ENCODE measurements at regions not wholly inside any gene's neighbourhood (a gene's known extent, or its start where the extent isn't known, plus 50 kb on each side); places are given as distances from the start of the nearest gene placed in this dataset.

- peak; percentile 8 for DNase-seq (ENCODE audit: low spot score)
Observed at GRCh38 chr2:21438949-21439348, 315.2 kb downstream of the TDRD15 start.

GRCh38 chr2:21441442-21441841 is 317.7 kb downstream of the TDRD15 start:
- DNase-seq (ENCODE audit: low spot score) = no peak

GRCh38 chr2:21443494-21444105 is 319.8 kb downstream of the TDRD15 start:
- DNase-seq (ENCODE audit: low spot score) = no peak

GRCh38 chr2:21449881-21450280 is 326.1 kb downstream of the TDRD15 start:
- no peak for DNase-seq (ENCODE audit: low spot score)

- no peak for DNase-seq (ENCODE audit: low spot score)
Observed at GRCh38 chr2:21451403-21451802, 327.6 kb downstream of the TDRD15 start.

GRCh38 chr2:21452263-21452662 is 328.5 kb downstream of the TDRD15 start:
- no peak for DNase-seq (ENCODE audit: low spot score)

- DNase-seq (ENCODE audit: low spot score) = no peak
Observed at GRCh38 chr2:21452678-21453077, 328.9 kb downstream of the TDRD15 start.

- DNase-seq (ENCODE audit: low spot score) = no peak
Observed at GRCh38 chr2:21453723-21454450, 330.1 kb downstream of the TDRD15 start.

GRCh38 chr2:21454839-21455238 is 331.1 kb downstream of the TDRD15 start:
- DNase-seq (ENCODE audit: low spot score) = no peak

- no peak for DNase-seq (ENCODE audit: low spot score)
Observed at GRCh38 chr2:21461754-21462240, 338.0 kb downstream of the TDRD15 start.

- no peak for DNase-seq (ENCODE audit: low spot score)
Observed at GRCh38 chr2:21466341-21466927, 342.7 kb downstream of the TDRD15 start.

- no peak for DNase-seq (ENCODE audit: low spot score)
Observed at GRCh38 chr2:21467280-21467818, 343.6 kb downstream of the TDRD15 start.

- DNase-seq (ENCODE audit: low spot score) = no peak
Observed at GRCh38 chr2:21467910-21468309, 344.1 kb downstream of the TDRD15 start.

- no peak for DNase-seq (ENCODE audit: low spot score)
Observed at GRCh38 chr2:21468624-21469023, 344.9 kb downstream of the TDRD15 start.

- no peak for DNase-seq (ENCODE audit: low spot score)
Observed at GRCh38 chr2:21469158-21469557, 345.4 kb downstream of the TDRD15 start.

GRCh38 chr2:21469564-21469963 is 345.8 kb downstream of the TDRD15 start:
- no peak for DNase-seq (ENCODE audit: low spot score)

- DNase-seq (ENCODE audit: low spot score) = no peak
Observed at GRCh38 chr2:21480162-21480561, 356.4 kb downstream of the TDRD15 start.

- no peak for DNase-seq (ENCODE audit: low spot score)
Observed at GRCh38 chr2:21484643-21485042, 360.9 kb downstream of the TDRD15 start.

- no peak for DNase-seq (ENCODE audit: low spot score)
Observed at GRCh38 chr2:21486445-21486844, 362.7 kb downstream of the TDRD15 start.

- DNase-seq (ENCODE audit: low spot score) = no peak
Observed at GRCh38 chr2:21489080-21489479, 365.3 kb downstream of the TDRD15 start.

- no peak for DNase-seq (ENCODE audit: low spot score)
Observed at GRCh38 chr2:21498016-21498415, 374.2 kb downstream of the TDRD15 start.

GRCh38 chr2:21500401-21500945 is 376.7 kb downstream of the TDRD15 start:
- DNase-seq (ENCODE audit: low spot score) = no peak
